RPMI8226 (cell line): ENCODE measurements at regions not wholly inside any gene's neighbourhood (a gene's known extent, or its start where the extent isn't known, plus 50 kb on each side); places are given as distances from the start of the nearest gene placed in this dataset.

ENCODE experiments used
- DNase-seq: peaks from one replicate; pipeline ENCODE4 v3.0.0-alpha.2; 2015

DNA sequence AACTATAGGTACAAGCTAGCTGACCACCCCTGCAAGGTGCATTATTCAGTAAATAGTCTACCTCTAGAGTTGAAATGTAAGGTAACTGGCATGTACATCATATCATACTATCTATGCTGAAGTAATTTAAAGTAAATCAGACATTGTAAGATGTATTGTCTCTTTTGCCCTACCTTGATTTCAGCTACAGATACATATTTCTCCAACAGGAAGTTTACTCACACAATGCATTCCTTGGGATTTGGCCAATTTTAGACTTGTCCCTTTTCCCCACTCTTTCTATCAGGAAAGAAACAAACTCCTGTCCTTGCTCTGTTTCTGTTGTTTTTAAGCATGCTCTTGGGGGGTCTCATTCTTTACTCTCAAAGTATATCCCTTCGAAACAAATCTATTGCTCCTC, 58.5 kb upstream of the TSLP start:
- DNase-seq = no peak

DNA sequence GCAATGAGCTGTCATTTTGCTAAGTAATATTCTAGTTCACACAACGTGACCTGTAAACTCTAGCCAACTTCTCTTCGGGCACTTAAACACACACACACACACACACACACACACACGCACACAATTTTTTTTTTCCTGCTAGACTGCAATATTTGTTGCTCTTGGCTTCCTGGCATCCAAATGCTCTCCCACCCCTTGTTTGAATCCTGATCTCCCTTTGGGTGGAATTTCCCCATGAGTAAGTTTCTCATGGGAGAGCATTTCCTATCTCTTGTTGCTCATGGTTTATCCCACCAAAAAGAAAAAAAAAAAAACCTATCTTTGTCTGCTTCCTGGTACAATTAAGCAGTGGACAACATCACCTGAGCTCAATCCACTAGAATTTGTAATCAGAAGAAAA, 54.7 kb upstream of the TSLP start:
- no peak for DNase-seq

DNA sequence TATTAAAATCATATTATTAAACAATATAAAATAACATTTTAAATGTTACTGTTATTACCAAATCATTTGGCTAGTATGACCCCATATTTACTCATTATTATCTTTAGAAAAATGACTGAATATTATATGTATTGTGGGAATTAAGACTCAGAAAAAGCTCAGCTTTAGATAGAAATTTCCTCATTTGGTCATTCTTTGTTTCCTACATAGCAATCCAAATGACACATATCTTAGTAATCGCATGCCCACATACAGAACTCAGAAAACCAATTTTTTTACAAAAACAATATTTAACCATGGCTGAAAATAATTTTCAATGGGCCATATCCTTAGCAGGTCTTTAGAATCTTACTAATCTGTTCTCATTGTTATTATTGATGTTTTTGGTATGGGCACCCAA, 53.8 kb upstream of the TSLP start:
- no peak for DNase-seq
